Activated naive CD8-positive, alpha-beta T cell treated with anti-CD3 and anti-CD28 coated beads, Interleukin-2, amount 50 U/mL, for 24 hours (primary cell): ENCODE measurements at regions not wholly inside any gene's neighbourhood (a gene's known extent, or its start where the extent isn't known, plus 50 kb on each side); places are given as distances from the start of the nearest gene placed in this dataset.

Experiments used
- ATAC-seq: fragments of 150-1000 bp; cut with Tn5 transposase; one replicate; pipeline ENCODE4 v1.10.0; 2021
- DNase-seq: peaks from one replicate; pipeline ENCODE4 v3.0.0; 2021
- H3K27ac Mint-ChIP-seq: one replicate; pipeline ENCODE4 v1.8.0; 2021; ENCODE audit warnings: mild to moderate bottlenecking, mixed read lengths
- H3K27me3 Mint-ChIP-seq: one replicate; pipeline ENCODE4 v1.8.0; 2021; ENCODE audit warnings: mixed read lengths
- H3K36me3 Mint-ChIP-seq: one replicate; pipeline ENCODE4 v1.8.0; 2021; ENCODE audit warnings: low read depth, mixed read lengths
- H3K4me1 Mint-ChIP-seq: one replicate; pipeline ENCODE4 v1.8.0; 2021; ENCODE audit warnings: mixed read lengths
- H3K4me3 Mint-ChIP-seq: one replicate; pipeline ENCODE4 v1.8.0; 2021; ENCODE audit warnings: mild to moderate bottlenecking, moderate library complexity, mixed read lengths
- H3K9me3 Mint-ChIP-seq: one replicate; pipeline ENCODE4 v1.8.0; 2021; ENCODE audit warnings: mixed read lengths

- Mint-ChIP-seq H3K27me3 (no peaks in the 10 kb centered on the region), H3K27ac (no peak overlapping the region), H3K36me3 (no peaks in the 10 kb centered on the region), H3K9me3 (peaks cover 18% of the 10 kb centered on the region), H3K4me3 (no peak overlapping the region), H3K4me1 (no peaks in the 10 kb centered on the region)
- DNase-seq (no peak), ATAC-seq (no peak)
Observed at GRCh38 chr1:164337885-164338284, 221.1 kb upstream of the PBX1 start.

- Mint-ChIP-seq H3K4me1 (no peaks in the 10 kb centered on the region), H3K4me3 (no peak overlapping the region), H3K27ac (no peak overlapping the region), H3K27me3 (no peaks in the 10 kb centered on the region), H3K9me3 (peaks cover 28% of the 10 kb centered on the region), H3K36me3 (no peaks in the 10 kb centered on the region)
- ATAC-seq (no peak), DNase-seq (no peak)
Observed at GRCh38 chr1:164343189-164343588, 215.8 kb upstream of the PBX1 start.

- Mint-ChIP-seq H3K4me3 (no peak overlapping the region), H3K27ac (no peak overlapping the region), H3K4me1 (no peaks in the 10 kb centered on the region), H3K36me3 (no peaks in the 10 kb centered on the region), H3K9me3 (peaks cover 40% of the 10 kb centered on the region), H3K27me3 (no peaks in the 10 kb centered on the region)
- ATAC-seq (no peak), DNase-seq (no peak)
Observed at GRCh38 chr1:164347980-164348379, 211.0 kb upstream of the PBX1 start.

DNA sequence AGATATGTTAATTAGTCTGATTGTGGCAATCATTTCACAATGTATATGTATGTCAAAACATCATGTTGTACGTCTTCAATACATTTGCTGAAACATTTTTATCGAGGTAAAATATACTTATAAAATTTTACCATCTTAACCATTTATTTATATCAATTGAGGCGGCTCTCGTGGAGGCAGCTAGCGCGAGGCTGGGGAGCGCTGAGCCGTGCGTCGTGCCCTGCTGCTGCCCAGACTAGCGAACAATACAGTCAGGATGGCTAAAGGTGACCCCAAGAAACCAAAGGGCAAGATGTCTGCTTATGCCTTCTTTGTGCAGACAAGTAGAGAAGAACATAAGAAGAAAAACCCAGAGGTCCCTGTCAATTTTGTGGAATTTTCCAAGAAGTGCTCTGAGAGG is 202.5 kb upstream of the PBX1 start:
- no peak overlapping the region for H3K4me3 Mint-ChIP-seq
- H3K36me3 Mint-ChIP-seq: no peaks in the 10 kb centered on the region
- H3K27ac Mint-ChIP-seq: no peak overlapping the region
- peaks cover 18% of the 10 kb centered on the region for H3K9me3 Mint-ChIP-seq
- no peaks in the 10 kb centered on the region for H3K4me1 Mint-ChIP-seq
- no peak for ATAC-seq
- DNase-seq: no peak
- H3K27me3 Mint-ChIP-seq: no peaks in the 10 kb centered on the region

- H3K27me3 Mint-ChIP-seq: no peaks in the 10 kb centered on the region
- H3K27ac Mint-ChIP-seq: no peak overlapping the region
- H3K9me3 Mint-ChIP-seq: peaks cover 17% of the 10 kb centered on the region
- no peaks in the 10 kb centered on the region for H3K36me3 Mint-ChIP-seq
- DNase-seq (no peak), ATAC-seq (no peak)
- H3K4me1 Mint-ChIP-seq: no peaks in the 10 kb centered on the region
- no peak overlapping the region for H3K4me3 Mint-ChIP-seq
Observed at GRCh38 chr1:164360265-164360664, 198.7 kb upstream of the PBX1 start.

DNA sequence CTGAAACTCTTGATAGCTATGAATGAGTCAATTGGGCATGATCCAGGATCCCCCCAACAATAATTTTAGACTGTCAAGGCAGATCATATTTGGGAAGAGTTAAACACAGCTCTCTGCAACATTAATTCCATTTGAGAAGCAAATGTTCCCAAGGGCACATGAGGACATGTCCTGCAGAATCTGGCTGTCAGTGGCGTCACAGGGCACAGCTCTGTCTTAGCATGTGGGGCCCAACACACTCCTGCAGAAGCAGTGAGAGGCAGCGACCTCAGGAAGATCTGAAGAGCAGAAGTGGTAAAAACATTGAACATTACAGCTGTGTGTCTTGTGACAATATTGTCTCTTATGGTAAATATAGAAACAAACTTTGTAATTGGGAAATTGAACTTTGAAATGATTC is 197.1 kb upstream of the PBX1 start:
- Mint-ChIP-seq H3K27ac (no peak overlapping the region), H3K4me1 (no peaks in the 10 kb centered on the region), H3K27me3 (no peaks in the 10 kb centered on the region), H3K4me3 (no peak overlapping the region), H3K9me3 (peaks cover 28% of the 10 kb centered on the region), H3K36me3 (no peaks in the 10 kb centered on the region)
- ATAC-seq: no peak
- DNase-seq: no peak

- DNase-seq: no peak
- no peak for ATAC-seq
- Mint-ChIP-seq H3K4me1 (no peaks in the 10 kb centered on the region), H3K27me3 (no peaks in the 10 kb centered on the region), H3K4me3 (no peak overlapping the region), H3K9me3 (peaks cover 34% of the 10 kb centered on the region), H3K27ac (no peak overlapping the region), H3K36me3 (no peaks in the 10 kb centered on the region)
Observed at GRCh38 chr1:164363980-164364379, 195.0 kb upstream of the PBX1 start.

DNA sequence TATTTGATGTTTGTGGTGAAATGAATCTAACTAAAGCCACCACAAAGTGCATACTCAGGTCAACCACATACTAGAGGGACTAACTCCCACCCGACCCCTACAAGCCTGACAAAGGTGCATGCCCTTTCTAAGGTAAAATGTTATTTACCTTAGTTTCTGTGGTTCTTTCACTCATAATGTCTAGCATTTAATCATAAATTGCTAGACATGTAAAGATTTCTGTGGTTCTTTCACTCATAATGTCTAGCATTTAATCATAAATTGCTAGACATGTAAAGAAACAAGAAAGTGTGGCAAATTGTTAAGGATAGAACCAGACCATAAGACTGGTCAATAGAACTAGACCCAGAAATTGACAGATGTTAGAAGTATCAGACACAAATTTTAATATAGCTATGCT is 193.0 kb upstream of the PBX1 start:
- H3K36me3 Mint-ChIP-seq: no peaks in the 10 kb centered on the region
- H3K27me3 Mint-ChIP-seq: no peaks in the 10 kb centered on the region
- H3K9me3 Mint-ChIP-seq: peaks cover 27% of the 10 kb centered on the region
- no peak overlapping the region for H3K27ac Mint-ChIP-seq
- H3K4me1 Mint-ChIP-seq: no peaks in the 10 kb centered on the region
- no peak overlapping the region for H3K4me3 Mint-ChIP-seq
- DNase-seq (no peak), ATAC-seq (no peak)

- Mint-ChIP-seq H3K4me3 (no peak overlapping the region), H3K4me1 (no peaks in the 10 kb centered on the region), H3K36me3 (no peaks in the 10 kb centered on the region), H3K9me3 (peaks cover 23% of the 10 kb centered on the region), H3K27me3 (no peaks in the 10 kb centered on the region), H3K27ac (no peak overlapping the region)
- no peak for ATAC-seq
- DNase-seq: no peak
Observed at GRCh38 chr1:164369698-164370365, 189.2 kb upstream of the PBX1 start.

GRCh38 chr1:164380893-164381292 is 178.1 kb upstream of the PBX1 start:
- H3K27me3 Mint-ChIP-seq: no peaks in the 10 kb centered on the region

DNA sequence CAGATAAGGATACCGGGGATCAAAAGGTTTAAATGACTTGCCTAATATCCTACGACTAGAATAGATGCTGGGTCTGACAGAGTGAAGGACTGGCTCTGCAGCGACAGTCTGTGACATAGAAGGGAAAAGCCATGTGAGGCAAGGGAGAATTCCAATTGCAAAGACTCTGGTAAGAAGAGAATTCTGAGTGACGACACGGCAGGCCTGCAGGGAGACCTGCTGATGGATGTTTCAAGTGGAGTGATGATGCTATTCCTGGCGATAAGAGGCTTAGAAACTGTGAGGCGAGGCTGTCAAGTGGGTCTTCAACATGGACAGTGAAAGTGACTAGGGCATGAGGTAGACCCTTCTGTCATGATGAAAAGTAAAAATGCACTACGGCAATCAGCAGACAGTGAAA is 176.6 kb upstream of the PBX1 start:
- H3K36me3 Mint-ChIP-seq: no peaks in the 10 kb centered on the region
- H3K27me3 Mint-ChIP-seq: no peaks in the 10 kb centered on the region
- H3K27ac Mint-ChIP-seq: no peak overlapping the region
- DNase-seq (no peak), ATAC-seq (no peak)
- no peak overlapping the region for H3K4me3 Mint-ChIP-seq
- H3K4me1 Mint-ChIP-seq: no peaks in the 10 kb centered on the region
- H3K9me3 Mint-ChIP-seq: no peaks in the 10 kb centered on the region

More at GRCh38 chr1:164380893-164381292, 178.1 kb upstream of the PBX1 start:
- ATAC-seq: no peak
- H3K4me1 Mint-ChIP-seq: no peaks in the 10 kb centered on the region
- no peaks in the 10 kb centered on the region for H3K36me3 Mint-ChIP-seq
- no peak overlapping the region for H3K27ac Mint-ChIP-seq
- H3K4me3 Mint-ChIP-seq: no peak overlapping the region
- peaks cover 3% of the 10 kb centered on the region for H3K9me3 Mint-ChIP-seq
- DNase-seq: no peak

DNA sequence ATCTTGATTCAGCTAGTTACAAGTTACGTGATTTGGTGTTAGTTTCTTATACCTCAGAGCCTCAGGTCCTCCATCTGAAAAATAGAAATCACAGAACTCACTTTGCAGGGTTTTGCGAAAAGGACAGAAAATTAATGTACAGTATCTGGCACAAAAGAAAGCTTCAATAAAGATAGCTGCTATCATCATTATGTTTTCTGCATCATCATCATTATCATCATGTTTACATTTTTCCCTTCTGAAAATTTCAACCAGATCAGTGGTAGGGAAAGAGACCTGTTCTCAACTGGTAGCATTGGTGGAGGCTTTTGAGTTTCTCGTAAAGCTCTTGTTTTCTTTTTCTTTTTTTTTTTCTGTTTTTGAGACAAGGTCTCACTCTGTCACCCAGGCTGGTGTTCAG is 174.7 kb upstream of the PBX1 start:
- no peak for ATAC-seq
- Mint-ChIP-seq H3K9me3 (peaks cover 5% of the 10 kb centered on the region), H3K36me3 (no peaks in the 10 kb centered on the region), H3K4me3 (no peak overlapping the region), H3K4me1 (no peaks in the 10 kb centered on the region), H3K27me3 (no peaks in the 10 kb centered on the region), H3K27ac (no peak overlapping the region)
- DNase-seq: no peak

DNA sequence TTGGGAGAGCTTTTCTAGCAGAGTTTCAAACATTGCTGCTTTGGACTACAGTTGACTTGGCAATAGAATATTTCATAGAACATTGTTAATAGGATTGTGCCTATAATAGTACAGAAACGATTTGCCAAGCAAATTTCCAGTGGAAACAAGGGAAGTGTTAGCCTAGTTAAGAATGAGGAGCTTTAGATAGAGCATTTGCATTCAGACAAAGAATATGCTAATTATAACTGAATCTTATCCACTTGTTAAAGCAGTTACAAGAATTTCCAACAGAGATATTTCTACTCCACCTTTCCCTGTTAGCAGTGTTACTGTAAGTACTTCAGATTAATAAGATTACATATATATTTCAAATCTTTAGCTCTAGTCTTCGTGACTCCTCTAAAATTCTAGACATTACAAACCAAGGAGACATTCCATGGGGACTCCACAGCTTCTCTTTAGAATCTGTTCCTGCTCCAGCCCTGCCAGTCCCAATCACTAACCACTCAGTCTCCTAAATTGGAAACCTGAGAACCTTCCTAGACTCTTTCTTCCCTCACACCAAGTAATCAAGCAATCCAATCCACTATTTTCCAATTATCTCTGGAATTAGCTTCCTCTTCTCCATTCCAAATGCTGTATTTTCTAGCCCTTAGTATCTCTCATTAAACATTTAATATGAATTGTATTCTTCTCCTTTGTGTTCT is 141.8 kb upstream of the PBX1 start:
- no peaks in the 10 kb centered on the region for H3K36me3 Mint-ChIP-seq
- peaks cover 11% of the 10 kb centered on the region for H3K9me3 Mint-ChIP-seq
- DNase-seq (no peak), ATAC-seq (no peak)
- H3K4me1 Mint-ChIP-seq: no peaks in the 10 kb centered on the region
- no peaks in the 10 kb centered on the region for H3K27me3 Mint-ChIP-seq
- no peak overlapping the region for H3K27ac Mint-ChIP-seq
- no peak overlapping the region for H3K4me3 Mint-ChIP-seq

- no peak for ATAC-seq
- Mint-ChIP-seq H3K27me3 (no peaks in the 10 kb centered on the region), H3K9me3 (peaks cover 3% of the 10 kb centered on the region), H3K27ac (no peak overlapping the region), H3K4me1 (no peaks in the 10 kb centered on the region), H3K4me3 (no peak overlapping the region), H3K36me3 (no peaks in the 10 kb centered on the region)
- no peak for DNase-seq
Observed at GRCh38 chr1:164423136-164423535, 135.8 kb upstream of the PBX1 start.

- Mint-ChIP-seq H3K9me3 (peaks cover 7% of the 10 kb centered on the region), H3K27ac (no peak overlapping the region), H3K36me3 (no peaks in the 10 kb centered on the region), H3K4me3 (no peak overlapping the region), H3K27me3 (no peaks in the 10 kb centered on the region), H3K4me1 (no peaks in the 10 kb centered on the region)
- DNase-seq (no peak), ATAC-seq (no peak)
Observed at GRCh38 chr1:164433141-164433817, 125.7 kb upstream of the PBX1 start.
